GM23338 (cell line): ENCODE measurements at regions not wholly inside any gene's neighbourhood (a gene's known extent, or its start where the extent isn't known, plus 50 kb on each side); places are given as distances from the start of the nearest gene placed in this dataset.

ENCODE experiments used
- ATAC-seq: fragments of 200-7000 bp; cut with Tn5 transposase; 3 replicates; pipeline ENCODE4 v1.9.1; 2020
- DNase-seq: peaks from one replicate; pipeline ENCODE4 v3.0.0-alpha.2; 2015; ENCODE audit warnings: low spot score
- H2AFZ ChIP-seq: fragments of 200-600 bp; sonication (generic); 2 replicates; pipeline ENCODE4 v1.8.0; 2016; ENCODE audit warnings: antibody characterized with exemption, mild to moderate bottlenecking, moderate library complexity
- H3F3A ChIP-seq: fragments of 200-600 bp; sonication (generic); replicated peaks from 2 replicates; pipeline ENCODE4 v1.8.0; 2017; ENCODE audit warnings: antibody characterized with exemption, mixed run types, low read depth
- H3K27ac ChIP-seq: fragments of 200-600 bp; sonication (generic); 2 replicates; pipeline ENCODE4 v1.6.1; 2016; ENCODE audit warnings: low read depth
- H3K27me3 ChIP-seq: fragments of 200-600 bp; sonication (generic); 2 replicates; pipeline ENCODE4 v1.8.0; 2016; ENCODE audit warnings: mild to moderate bottlenecking, mixed run types, moderate library complexity; ENCODE audit not compliant: insufficient read depth
- H3K36me3 ChIP-seq: fragments of 200-600 bp; sonication (generic); 2 replicates; pipeline ENCODE4 v1.8.0; 2016; ENCODE audit warnings: mild to moderate bottlenecking; ENCODE audit not compliant: insufficient read depth
- H3K4me1 ChIP-seq: fragments of 200-600 bp; sonication (generic); 2 replicates; pipeline ENCODE4 v1.8.0; 2016; ENCODE audit warnings: mild to moderate bottlenecking, moderate library complexity; ENCODE audit not compliant: insufficient read depth
- H3K4me2 ChIP-seq: fragments of 200-600 bp; sonication (generic); 2 replicates; pipeline ENCODE4 v1.7.1; 2017; ENCODE audit warnings: mixed run types
- H3K4me3 ChIP-seq: fragments of 200-600 bp; sonication (generic); 2 replicates; pipeline ENCODE4 v1.6.1; 2016; ENCODE audit warnings: mixed run types
- H3K79me2 ChIP-seq: fragments of 200-600 bp; sonication (generic); replicated peaks from 2 replicates; pipeline ENCODE4 v1.8.0; 2017; ENCODE audit warnings: mild to moderate bottlenecking; ENCODE audit not compliant: insufficient read depth
- H3K9me2 ChIP-seq: fragments of 200-600 bp; sonication (generic); 2 replicates; pipeline ENCODE4 v1.8.0; 2017; ENCODE audit not compliant: insufficient read depth
- H4K20me1 ChIP-seq: fragments of 200-600 bp; sonication (generic); replicated peaks from 2 replicates; pipeline ENCODE4 v1.8.0; 2017; ENCODE audit warnings: mild to moderate bottlenecking; ENCODE audit not compliant: insufficient read depth
- H3K27ac Mint-ChIP-seq: 2 replicates; pipeline ENCODE4 v1.8.0; 2020; ENCODE audit warnings: inconsistent platforms, mild to moderate bottlenecking, moderate library complexity, mixed read lengths
- H3K27me3 Mint-ChIP-seq: 3 replicates; pipeline ENCODE4 v1.8.0; 2022; ENCODE audit warnings: low read depth, mild to moderate bottlenecking, moderate library complexity, mixed read lengths, inconsistent platforms; ENCODE audit not compliant: insufficient read depth, poor library complexity
- H3K36me3 Mint-ChIP-seq: 3 replicates; pipeline ENCODE4 v1.8.0; 2021; ENCODE audit warnings: low read depth, mild to moderate bottlenecking, inconsistent platforms, moderate library complexity, mixed read lengths
- H3K4me1 Mint-ChIP-seq: 3 replicates; pipeline ENCODE4 v1.8.0; 2020; ENCODE audit warnings: mild to moderate bottlenecking, inconsistent platforms, mixed read lengths
- H3K4me3 Mint-ChIP-seq: 3 replicates; pipeline ENCODE4 v1.8.0; 2021; ENCODE audit warnings: moderate library complexity, mild to moderate bottlenecking, inconsistent platforms, mixed read lengths
- H3K9me3 Mint-ChIP-seq: 3 replicates; pipeline ENCODE4 v1.8.0; 2020; ENCODE audit warnings: moderate library complexity, mild to moderate bottlenecking, inconsistent platforms, mixed read lengths
- CREB1 ChIP-seq: fragments of 250-450 bp; sonication (Bioruptor Pico); IDR thresholded peaks from 2 replicates; pipeline ENCODE4 v1.5.0; 2020; ENCODE audit warnings: low read depth, mild to moderate bottlenecking, moderate library complexity
- EZH2 ChIP-seq: fragments of 200-600 bp; sonication (generic); IDR thresholded peaks from one replicate; pipeline ENCODE4 v1.8.0; 2017; ENCODE audit warnings: antibody characterized with exemption, mild to moderate bottlenecking, low read depth; ENCODE audit not compliant: unreplicated experiment
- EZH2phosphoT487 ChIP-seq: fragments of 200-600 bp; sonication (generic); IDR thresholded peaks from one replicate; pipeline ENCODE4 v1.8.1; 2018; ENCODE audit warnings: antibody characterized with exemption; ENCODE audit not compliant: unreplicated experiment
- JUNB ChIP-seq: IDR thresholded peaks from one replicate; pipeline ENCODE4 v1.6.1; 2016; ENCODE audit warnings: antibody characterized with exemption; ENCODE audit not compliant: unreplicated experiment
- NANOG ChIP-seq: IDR thresholded peaks from 2 replicates; pipeline ENCODE4 v1.6.1; 2016; ENCODE audit warnings: antibody characterized with exemption, borderline replicate concordance
- POLR2AphosphoS5 ChIP-seq: IDR thresholded peaks from 2 replicates; pipeline ENCODE4 v1.6.1; 2016; ENCODE audit warnings: antibody characterized with exemption, low read depth
- STAT1 ChIP-seq: IDR thresholded peaks from one replicate; pipeline ENCODE4 v1.6.1; 2016; ENCODE audit warnings: antibody characterized with exemption; ENCODE audit not compliant: unreplicated experiment
- ZNF114 ChIP-seq: fragments of 250-450 bp; sonication (Bioruptor Pico); IDR thresholded peaks from 2 replicates; pipeline ENCODE4 v1.5.0; 2020; ENCODE audit warnings: mild to moderate bottlenecking, moderate library complexity
- ZNF331 ChIP-seq: fragments of 250-450 bp; sonication (Bioruptor Pico); IDR thresholded peaks from 2 replicates; pipeline ENCODE4 v1.5.0; 2020; ENCODE audit warnings: low read depth, mild to moderate bottlenecking, moderate library complexity
- TF ChIP-seq, protein P1 (sequence below), 2 experiments: fragments of 200-600 bp in 1 of 2; sonication (generic) in 1 of 2; conservative IDR thresholded peaks; 2 replicates each; pipeline versions ENCODE4 v1.5.1 to v1.6.1; 2016 to 2017; ENCODE audit warnings: antibody characterized with exemption in 2 of 2, low read depth in 2 of 2, mild to moderate bottlenecking in 2 of 2, moderate library complexity in 1 of 2
- TF ChIP-seq, protein P2 (sequence below): IDR thresholded peaks from 2 replicates; pipeline ENCODE4 v1.6.1; 2016; ENCODE audit warnings: antibody characterized with exemption

DNA sequence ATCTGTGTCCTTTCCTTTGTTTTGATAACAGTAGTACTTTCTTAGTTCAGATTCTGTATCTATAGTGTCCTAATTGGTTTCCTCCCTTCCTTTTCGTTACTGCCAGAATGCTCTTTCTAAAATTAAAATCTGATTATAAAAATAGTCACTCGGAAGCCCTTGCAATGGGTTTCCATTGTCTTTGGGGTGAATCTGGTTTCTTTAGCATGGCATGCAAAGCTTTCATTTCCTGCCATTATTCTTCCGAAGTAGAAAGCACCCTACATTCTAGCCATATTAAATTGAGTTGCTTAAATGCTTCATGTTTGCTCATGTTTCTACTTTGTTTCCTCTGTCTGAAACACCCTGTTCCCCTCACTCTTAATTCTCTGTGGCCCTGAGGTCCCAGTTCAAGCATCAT is 53.2 kb upstream of the MACF1 start:
- H3K36me3 Mint-ChIP-seq, result no peaks in the 10 kb centered on the region; the same call in 2 of the 3 replicates

DNA sequence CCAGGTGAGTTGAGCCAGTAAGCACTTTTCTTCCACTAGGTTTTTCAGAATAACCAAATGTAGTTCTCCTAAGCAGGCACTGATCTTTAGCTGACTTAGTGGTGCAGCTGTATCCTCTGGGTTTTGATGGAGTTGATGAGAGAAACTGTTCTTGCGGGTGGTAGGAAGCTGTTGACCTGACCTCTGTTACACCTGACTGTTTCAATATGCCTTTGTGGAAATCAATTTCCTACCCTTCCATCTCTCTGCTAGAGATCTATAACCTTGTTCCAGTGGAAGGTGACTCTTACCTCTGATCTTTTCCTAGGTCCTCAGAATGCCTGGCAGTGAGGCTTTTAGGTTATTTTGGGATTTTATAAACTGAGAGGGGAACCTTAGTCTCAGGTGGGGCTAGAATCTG is 51.6 kb upstream of the MACF1 start:
- Histone ChIP-seq H3K4me1 (peaks cover 79% of the 10 kb centered on the region), H3F3A (peaks cover 2% of the 10 kb centered on the region), H3K27me3 (no peaks in the 10 kb centered on the region), H3K36me3 (no peaks in the 10 kb centered on the region), H3K4me2 (peak overlapping the region; percentile 60), H3K27ac (peak overlapping the region; percentile 75), H3K79me2 (peaks cover 100% of the 10 kb centered on the region), H3K9me2 (no peaks in the 10 kb centered on the region), H2AFZ (no peak overlapping the region), H3K4me3 (no peak overlapping the region), H4K20me1 (no peaks in the 10 kb centered on the region)
- Mint-ChIP-seq H3K27me3 (no peaks in the 10 kb centered on the region), H3K9me3 (no peaks in the 10 kb centered on the region), H3K36me3 (peaks cover 8% of the 10 kb centered on the region), H3K4me3 (no peak overlapping the region), H3K4me1 (peaks cover 70% of the 10 kb centered on the region), H3K27ac (no peak overlapping the region)
- DNase-seq (no peak), ATAC-seq (no peak)
- TF ChIP-seq POLR2AphosphoS5 (no peak), JUNB (no peak), ZNF114 (CRISPR knock-in tag) (no peak), ZNF331 (CRISPR knock-in tag) (no peak), CREB1 (CRISPR knock-in tag) (no peak), EZH2phosphoT487 (no peak), NANOG (no peak), STAT1 (no peak), EZH2 (no peak)
- TF ChIP-seq, protein P1, sequence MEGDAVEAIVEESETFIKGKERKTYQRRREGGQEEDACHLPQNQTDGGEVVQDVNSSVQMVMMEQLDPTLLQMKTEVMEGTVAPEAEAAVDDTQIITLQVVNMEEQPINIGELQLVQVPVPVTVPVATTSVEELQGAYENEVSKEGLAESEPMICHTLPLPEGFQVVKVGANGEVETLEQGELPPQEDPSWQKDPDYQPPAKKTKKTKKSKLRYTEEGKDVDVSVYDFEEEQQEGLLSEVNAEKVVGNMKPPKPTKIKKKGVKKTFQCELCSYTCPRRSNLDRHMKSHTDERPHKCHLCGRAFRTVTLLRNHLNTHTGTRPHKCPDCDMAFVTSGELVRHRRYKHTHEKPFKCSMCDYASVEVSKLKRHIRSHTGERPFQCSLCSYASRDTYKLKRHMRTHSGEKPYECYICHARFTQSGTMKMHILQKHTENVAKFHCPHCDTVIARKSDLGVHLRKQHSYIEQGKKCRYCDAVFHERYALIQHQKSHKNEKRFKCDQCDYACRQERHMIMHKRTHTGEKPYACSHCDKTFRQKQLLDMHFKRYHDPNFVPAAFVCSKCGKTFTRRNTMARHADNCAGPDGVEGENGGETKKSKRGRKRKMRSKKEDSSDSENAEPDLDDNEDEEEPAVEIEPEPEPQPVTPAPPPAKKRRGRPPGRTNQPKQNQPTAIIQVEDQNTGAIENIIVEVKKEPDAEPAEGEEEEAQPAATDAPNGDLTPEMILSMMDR (conservative IDR thresholded peaks at IDR 0.05; ENCODE audit: low read depth in 2 of 2), result no peak
- TF ChIP-seq, protein P2, sequence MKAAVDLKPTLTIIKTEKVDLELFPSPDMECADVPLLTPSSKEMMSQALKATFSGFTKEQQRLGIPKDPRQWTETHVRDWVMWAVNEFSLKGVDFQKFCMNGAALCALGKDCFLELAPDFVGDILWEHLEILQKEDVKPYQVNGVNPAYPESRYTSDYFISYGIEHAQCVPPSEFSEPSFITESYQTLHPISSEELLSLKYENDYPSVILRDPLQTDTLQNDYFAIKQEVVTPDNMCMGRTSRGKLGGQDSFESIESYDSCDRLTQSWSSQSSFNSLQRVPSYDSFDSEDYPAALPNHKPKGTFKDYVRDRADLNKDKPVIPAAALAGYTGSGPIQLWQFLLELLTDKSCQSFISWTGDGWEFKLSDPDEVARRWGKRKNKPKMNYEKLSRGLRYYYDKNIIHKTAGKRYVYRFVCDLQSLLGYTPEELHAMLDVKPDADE, result no peak

More for the DNA sequence above, 53.2 kb upstream of the MACF1 start:
- H3K4me1 ChIP-seq, result peaks cover 73% of the 10 kb centered on the region
- H2AFZ ChIP-seq, result no peak overlapping the region
- DNase-seq (no peak), ATAC-seq (no peak)
- peak overlapping the region; percentile 57 for H3K27ac Mint-ChIP-seq
- no peaks in the 10 kb centered on the region for H3K9me3 Mint-ChIP-seq
- peak overlapping the region; percentile 74 for H3K4me2 ChIP-seq
- no peaks in the 10 kb centered on the region for H3K27me3 Mint-ChIP-seq
- no peaks in the 10 kb centered on the region for H3K36me3 ChIP-seq
- H3K9me2 ChIP-seq, result no peaks in the 10 kb centered on the region
- no peaks in the 10 kb centered on the region for H4K20me1 ChIP-seq
- TF ChIP-seq CREB1 (CRISPR knock-in tag), result no peak
- TF ChIP-seq STAT1, result no peak
- TF ChIP-seq ZNF331 (CRISPR knock-in tag), result no peak
- TF ChIP-seq NANOG, result no peak
- TF ChIP-seq, protein P2, result no peak
- H3K4me1 Mint-ChIP-seq, result peaks cover 66% of the 10 kb centered on the region
- peak overlapping the region; percentile 20; the same call in 1 of the 2 replicates for H3K4me3 ChIP-seq
- H3K27me3 ChIP-seq, result no peaks in the 10 kb centered on the region
- H3K4me3 Mint-ChIP-seq, result no peak overlapping the region
- H3K27ac ChIP-seq, result peak overlapping the region; percentile 64
- peaks cover 100% of the 10 kb centered on the region for H3K79me2 ChIP-seq
- H3F3A ChIP-seq, result no peaks in the 10 kb centered on the region; the same call in 1 of the 2 replicates
